Renal pelvis (tissue), 1 donor: ENCODE measurements at regions not wholly inside any gene's neighbourhood (a gene's known extent, or its start where the extent isn't known, plus 50 kb on each side); places are given as distances from the start of the nearest gene placed in this dataset.
A peak's percentile ranks its signal among the peaks of the same experiment; 100 is the strongest.

Experiments
- DNase-seq: peaks from one replicate; pipeline ENCODE4 v3.0.0-alpha.2; 2013

- DNase-seq: no peak
Measured at GRCh38 chr15:31456354-31457060, 129.9 kb downstream of the KLF13 start.

- DNase-seq: no peak
Measured at GRCh38 chr15:31457161-31457560, 130.5 kb downstream of the KLF13 start.

GRCh38 chr15:31457631-31458526 is 131.2 kb downstream of the KLF13 start:
- DNase-seq: no peak

GRCh38 chr15:31458596-31459399 is 132.2 kb downstream of the KLF13 start:
- no peak for DNase-seq

- no peak for DNase-seq
Measured at GRCh38 chr15:31459400-31459748, 132.7 kb downstream of the KLF13 start.

- no peak for DNase-seq
Measured at GRCh38 chr15:31461375-31461774, 134.7 kb downstream of the KLF13 start.

- no peak for DNase-seq
Measured at GRCh38 chr15:31461911-31462480, 135.4 kb downstream of the KLF13 start.

GRCh38 chr15:31463521-31464102 is 137.0 kb downstream of the KLF13 start:
- DNase-seq: no peak

GRCh38 chr15:31464216-31465082 is 137.8 kb downstream of the KLF13 start:
- no peak for DNase-seq

GRCh38 chr15:31465083-31465955 is 138.7 kb downstream of the KLF13 start:
- DNase-seq: no peak

GRCh38 chr15:31467361-31467760 is 140.7 kb downstream of the KLF13 start:
- no peak for DNase-seq

- no peak for DNase-seq
Measured at GRCh38 chr15:31468911-31469785, 142.5 kb downstream of the KLF13 start.

- no peak for DNase-seq
Measured at GRCh38 chr15:31469786-31470525, 143.3 kb downstream of the KLF13 start.

GRCh38 chr15:31470756-31471155 is 144.1 kb downstream of the KLF13 start:
- no peak for DNase-seq

- no peak for DNase-seq
Measured at GRCh38 chr15:31471731-31472430, 145.2 kb downstream of the KLF13 start.

- DNase-seq: peak; percentile 67
Measured at GRCh38 chr15:31472636-31473384, 146.2 kb downstream of the KLF13 start.
